ENCODE measurements at regions not wholly inside any gene's neighbourhood (a gene's known extent, or its start where the extent isn't known, plus 50 kb on each side); places are given as distances from the start of the nearest gene placed in this dataset.
"Not testable (repeated sequence)": the region's sequence is repeated elsewhere in the genome, so short reads cannot be mapped to it uniquely, and the experiment has no call there.

DNA sequence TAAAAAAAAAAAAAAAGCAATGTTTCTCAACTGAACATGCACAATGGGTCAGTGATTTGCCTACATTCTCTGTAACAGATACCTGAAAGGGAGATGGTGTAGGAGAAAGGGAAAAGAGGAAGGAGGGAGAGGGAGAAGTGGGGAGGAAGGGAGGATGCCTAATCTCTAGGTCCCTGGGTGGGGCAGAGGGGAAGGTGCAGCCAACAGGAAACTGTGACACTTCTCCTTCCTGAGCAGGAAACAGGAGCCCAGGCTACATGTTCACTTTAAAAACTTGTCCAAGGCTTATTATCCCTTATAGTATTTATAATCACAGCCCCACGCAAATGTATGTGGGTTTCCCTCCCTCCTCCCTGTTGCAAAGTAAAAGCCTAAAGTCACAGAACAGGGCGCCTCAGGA, 137.9 kb downstream of the MINAR1 start:
- H3K4me2 ChIP-seq (ENCODE audit: low read length) = no peak overlapping the region
- H3K36me3 ChIP-seq (ENCODE audit: control insufficient read depth, low read length) = no peaks in the 10 kb centered on the region
- TF ChIP-seq, protein P1, sequence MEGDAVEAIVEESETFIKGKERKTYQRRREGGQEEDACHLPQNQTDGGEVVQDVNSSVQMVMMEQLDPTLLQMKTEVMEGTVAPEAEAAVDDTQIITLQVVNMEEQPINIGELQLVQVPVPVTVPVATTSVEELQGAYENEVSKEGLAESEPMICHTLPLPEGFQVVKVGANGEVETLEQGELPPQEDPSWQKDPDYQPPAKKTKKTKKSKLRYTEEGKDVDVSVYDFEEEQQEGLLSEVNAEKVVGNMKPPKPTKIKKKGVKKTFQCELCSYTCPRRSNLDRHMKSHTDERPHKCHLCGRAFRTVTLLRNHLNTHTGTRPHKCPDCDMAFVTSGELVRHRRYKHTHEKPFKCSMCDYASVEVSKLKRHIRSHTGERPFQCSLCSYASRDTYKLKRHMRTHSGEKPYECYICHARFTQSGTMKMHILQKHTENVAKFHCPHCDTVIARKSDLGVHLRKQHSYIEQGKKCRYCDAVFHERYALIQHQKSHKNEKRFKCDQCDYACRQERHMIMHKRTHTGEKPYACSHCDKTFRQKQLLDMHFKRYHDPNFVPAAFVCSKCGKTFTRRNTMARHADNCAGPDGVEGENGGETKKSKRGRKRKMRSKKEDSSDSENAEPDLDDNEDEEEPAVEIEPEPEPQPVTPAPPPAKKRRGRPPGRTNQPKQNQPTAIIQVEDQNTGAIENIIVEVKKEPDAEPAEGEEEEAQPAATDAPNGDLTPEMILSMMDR (IDR thresholded peaks at IDR 0.05; ENCODE audit: low read depth, low read length, poor library complexity, severe bottlenecking) = no peak
- no peak for TF ChIP-seq EZH2phosphoT487 (IDR thresholded peaks at IDR 0.05; ENCODE audit: borderline replicate concordance, low read length)
- no peaks in the 10 kb centered on the region for H3K9me3 ChIP-seq (ENCODE audit: control insufficient read depth, insufficient read depth, low read length)
- peaks cover 5% of the 10 kb centered on the region; the same call in 1 of the 2 replicates for H3K27me3 ChIP-seq (ENCODE audit: control insufficient read depth, low read length)
- H3F3A ChIP-seq (ENCODE audit: control insufficient read depth, insufficient read depth) = no peaks in the 10 kb centered on the region
- no peak overlapping the region for H3K27ac ChIP-seq (ENCODE audit: low read depth, low read length)
- no peak overlapping the region for H3K4me3 ChIP-seq (ENCODE audit: low read length)
- H3K9me2 ChIP-seq (replicated peaks; ENCODE audit: control insufficient read depth, low read length) = no peaks in the 10 kb centered on the region
- H3K4me1 ChIP-seq (ENCODE audit: control insufficient read depth, low read length) = no peaks in the 10 kb centered on the region
- H3K79me2 ChIP-seq (ENCODE audit: control insufficient read depth, low read length) = no peaks in the 10 kb centered on the region
- no peaks in the 10 kb centered on the region for H4K20me1 ChIP-seq (ENCODE audit: control insufficient read depth, insufficient read depth, low read depth, low read length)

DNA sequence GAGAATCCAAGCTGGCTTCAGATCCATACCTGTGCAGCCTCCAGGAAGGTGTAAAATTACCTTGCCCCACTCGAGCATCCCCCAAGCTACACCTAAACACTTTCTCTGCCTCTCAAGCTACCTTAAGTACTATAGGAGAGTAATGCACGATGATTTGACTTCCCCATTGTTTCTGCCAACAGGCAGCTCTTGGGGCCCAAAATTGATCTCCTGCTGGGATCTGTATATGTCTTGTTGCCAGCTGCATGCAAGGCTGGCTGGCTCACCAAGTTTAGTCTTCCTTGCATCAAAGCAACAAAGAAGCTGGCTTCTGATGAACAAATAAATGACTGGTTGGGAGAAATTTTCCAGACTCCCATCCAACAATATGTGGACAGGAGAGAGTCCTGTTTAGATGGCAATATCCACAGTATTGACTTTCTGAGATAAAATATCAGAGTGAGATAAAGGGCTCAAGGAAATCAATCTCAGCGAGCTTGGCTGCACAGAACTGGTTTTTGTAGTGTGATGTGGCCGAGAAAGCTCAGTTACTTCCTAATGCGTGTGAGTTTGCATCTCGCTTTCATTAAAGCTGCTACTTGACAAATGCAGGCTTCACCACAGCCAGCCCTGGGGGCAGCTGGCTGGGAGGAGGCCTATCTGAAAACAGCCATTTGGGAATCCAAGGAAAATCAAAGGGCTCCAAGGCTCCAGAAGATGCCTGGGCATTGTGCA, 140.7 kb downstream of the MINAR1 start:
- H3K27me3 ChIP-seq (ENCODE audit: control insufficient read depth, low read length) = peaks cover 5% of the 10 kb centered on the region; the same call in 1 of the 2 replicates
- no peaks in the 10 kb centered on the region for H3F3A ChIP-seq (ENCODE audit: control insufficient read depth, insufficient read depth)
- TF ChIP-seq EZH2phosphoT487 (IDR thresholded peaks at IDR 0.05; ENCODE audit: borderline replicate concordance, low read length) = no peak
- TF ChIP-seq, protein P1 (IDR thresholded peaks at IDR 0.05; ENCODE audit: low read depth, low read length, poor library complexity, severe bottlenecking) = no peak
- H4K20me1 ChIP-seq (ENCODE audit: control insufficient read depth, insufficient read depth, low read depth, low read length) = no peaks in the 10 kb centered on the region
- H3K4me1 ChIP-seq (ENCODE audit: control insufficient read depth, low read length) = no peaks in the 10 kb centered on the region
- H3K4me2 ChIP-seq (ENCODE audit: low read length) = no peak overlapping the region
- H3K9me2 ChIP-seq (replicated peaks; ENCODE audit: control insufficient read depth, low read length) = no peaks in the 10 kb centered on the region
- no peak overlapping the region for H3K27ac ChIP-seq (ENCODE audit: low read depth, low read length)
- H3K9me3 ChIP-seq (ENCODE audit: control insufficient read depth, insufficient read depth, low read length) = no peaks in the 10 kb centered on the region
- H3K4me3 ChIP-seq (ENCODE audit: low read length) = no peak overlapping the region
- no peaks in the 10 kb centered on the region for H3K36me3 ChIP-seq (ENCODE audit: control insufficient read depth, low read length)
- no peaks in the 10 kb centered on the region for H3K79me2 ChIP-seq (ENCODE audit: control insufficient read depth, low read length)

DNA sequence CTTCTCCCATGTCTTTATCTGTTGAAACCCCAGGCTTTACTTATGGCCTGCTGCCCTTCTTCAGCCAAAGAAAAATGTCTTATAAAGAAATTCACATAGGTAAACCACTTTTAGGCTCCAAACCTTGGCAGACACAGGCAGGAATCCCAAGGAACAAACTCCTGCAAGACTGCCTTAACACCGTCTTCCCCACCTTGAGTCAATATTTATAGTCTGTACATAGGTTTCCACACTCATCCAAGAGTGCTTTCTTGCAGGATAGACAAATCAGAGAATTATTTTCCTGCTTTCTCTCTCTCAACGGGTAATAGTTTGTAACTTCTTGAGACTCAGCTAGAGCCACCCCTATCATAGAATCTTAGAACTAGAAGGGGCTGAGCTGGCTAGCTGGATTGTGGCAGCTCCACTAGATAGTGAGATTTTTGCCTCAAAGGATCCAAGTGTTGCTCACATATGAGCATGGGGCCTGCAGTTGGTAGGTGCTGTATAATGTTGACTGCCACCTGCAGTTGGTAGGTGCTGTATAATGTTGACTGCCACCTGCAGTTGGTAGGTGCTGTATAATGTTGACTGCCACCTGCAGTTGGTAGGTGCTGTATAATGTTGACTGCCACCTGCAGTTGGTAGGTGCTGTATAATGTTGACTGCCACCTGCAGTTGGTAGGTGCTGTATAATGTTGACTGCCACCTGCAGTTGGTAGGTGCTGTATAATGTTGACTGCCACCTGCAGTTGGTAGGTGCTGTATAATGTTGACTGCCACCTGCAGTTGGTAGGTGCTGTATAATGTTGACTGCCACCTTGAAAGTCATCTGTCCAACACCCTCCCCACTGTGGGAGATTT, 142.5 kb downstream of the MINAR1 start:
- not testable (repeated sequence) for H3K9me2 ChIP-seq (replicated peaks; ENCODE audit: control insufficient read depth, low read length); H3K4me2 ChIP-seq (ENCODE audit: low read length); H3K27ac ChIP-seq (ENCODE audit: low read depth, low read length); H3K27me3 ChIP-seq (ENCODE audit: control insufficient read depth, low read length); H3K36me3 ChIP-seq (ENCODE audit: control insufficient read depth, low read length); H3F3A ChIP-seq (ENCODE audit: control insufficient read depth, insufficient read depth); H3K9me3 ChIP-seq (ENCODE audit: control insufficient read depth, insufficient read depth, low read length); H3K4me1 ChIP-seq (ENCODE audit: control insufficient read depth, low read length); H3K79me2 ChIP-seq (ENCODE audit: control insufficient read depth, low read length); H3K4me3 ChIP-seq (ENCODE audit: low read length); H4K20me1 ChIP-seq (ENCODE audit: control insufficient read depth, insufficient read depth, low read depth, low read length)

DNA sequence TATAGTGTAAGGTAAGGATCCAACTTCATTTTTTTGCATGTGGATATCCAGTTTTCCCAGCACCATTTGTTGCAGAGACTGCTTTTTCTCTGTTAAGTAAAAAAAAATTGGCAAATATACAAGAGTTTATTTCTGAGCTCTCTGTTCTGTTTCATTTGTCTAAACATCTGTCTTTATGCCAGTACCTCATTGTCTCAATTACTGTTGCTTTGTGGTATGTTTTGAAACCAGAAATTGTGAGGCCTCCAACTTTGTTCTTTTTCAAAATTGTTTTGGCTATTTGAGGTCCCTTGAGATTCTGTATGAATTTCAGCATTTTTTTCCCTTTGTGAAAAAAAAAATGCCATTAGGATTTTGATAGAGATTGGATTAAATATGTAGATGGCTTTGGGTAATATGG, 150.5 kb downstream of the MINAR1 start:
- TF ChIP-seq EZH2phosphoT487 (IDR thresholded peaks at IDR 0.05; ENCODE audit: borderline replicate concordance, low read length) = no peak
- TF ChIP-seq, protein P1 (IDR thresholded peaks at IDR 0.05; ENCODE audit: low read depth, low read length, poor library complexity, severe bottlenecking) = no peak
- no peaks in the 10 kb centered on the region for H3K79me2 ChIP-seq (ENCODE audit: control insufficient read depth, low read length)
- H3K27me3 ChIP-seq (ENCODE audit: control insufficient read depth, low read length) = 0 out of 2 replicates have a peak, but pooled peaks cover 4% of the 10 kb centered on the region
- no peak overlapping the region for H3K4me2 ChIP-seq (ENCODE audit: low read length)
- no peaks in the 10 kb centered on the region for H4K20me1 ChIP-seq (ENCODE audit: control insufficient read depth, insufficient read depth, low read depth, low read length)
- no peak overlapping the region for H3K27ac ChIP-seq (ENCODE audit: low read depth, low read length)
- H3K4me3 ChIP-seq (ENCODE audit: low read length) = no peak overlapping the region
- no peaks in the 10 kb centered on the region for H3F3A ChIP-seq (ENCODE audit: control insufficient read depth, insufficient read depth)
- no peaks in the 10 kb centered on the region for H3K9me3 ChIP-seq (ENCODE audit: control insufficient read depth, insufficient read depth, low read length)
- H3K36me3 ChIP-seq (ENCODE audit: control insufficient read depth, low read length) = no peaks in the 10 kb centered on the region
- no peaks in the 10 kb centered on the region for H3K9me2 ChIP-seq (replicated peaks; ENCODE audit: control insufficient read depth, low read length)
- H3K4me1 ChIP-seq (ENCODE audit: control insufficient read depth, low read length) = no peaks in the 10 kb centered on the region
